ENCODE measurements at regions not wholly inside any gene's neighbourhood (a gene's known extent, or its start where the extent isn't known, plus 50 kb on each side); places are given as distances from the start of the nearest gene placed in this dataset.
A peak's percentile ranks its signal among the peaks of the same experiment; 100 is the strongest.
"Not testable (repeated sequence)": the region's sequence is repeated elsewhere in the genome, so short reads cannot be mapped to it uniquely, and the experiment has no call there.

- DNase-seq, result no peak
These were observed 200.6 kb downstream of the DUSP10 start for GRCh38 chr1:221541296-221541695.

DNA sequence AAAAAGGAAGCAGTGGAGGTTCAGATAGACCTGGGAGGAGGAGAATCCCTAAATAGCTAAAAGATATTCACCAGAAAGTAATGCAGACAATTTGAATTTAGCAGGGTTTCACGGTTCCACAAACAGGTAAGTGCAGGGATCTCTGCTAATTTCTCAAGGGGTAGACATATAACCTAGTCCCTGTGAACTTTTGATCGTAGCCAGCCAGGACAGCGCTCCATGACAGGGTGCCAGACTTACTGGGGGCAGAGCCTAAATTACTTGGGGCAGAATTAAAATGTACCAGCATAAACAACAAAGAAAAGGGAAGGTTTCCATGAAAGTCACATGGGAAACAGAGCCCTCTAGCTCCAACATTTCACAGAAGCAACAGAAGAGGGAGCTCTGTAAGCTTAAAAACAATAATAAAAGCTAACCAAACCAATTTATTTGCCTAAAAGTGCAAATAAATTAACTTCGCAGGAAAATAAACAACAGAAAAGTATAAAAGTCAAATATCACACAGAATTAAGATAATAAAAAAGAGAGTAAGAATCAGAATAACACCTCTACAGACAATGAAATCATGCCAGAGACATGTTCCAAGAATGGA, 198.3 kb downstream of the DUSP10 start:
- no peak for DNase-seq

- no peak for DNase-seq
These were observed 192.9 kb downstream of the DUSP10 start for GRCh38 chr1:221548942-221549341.

DNA sequence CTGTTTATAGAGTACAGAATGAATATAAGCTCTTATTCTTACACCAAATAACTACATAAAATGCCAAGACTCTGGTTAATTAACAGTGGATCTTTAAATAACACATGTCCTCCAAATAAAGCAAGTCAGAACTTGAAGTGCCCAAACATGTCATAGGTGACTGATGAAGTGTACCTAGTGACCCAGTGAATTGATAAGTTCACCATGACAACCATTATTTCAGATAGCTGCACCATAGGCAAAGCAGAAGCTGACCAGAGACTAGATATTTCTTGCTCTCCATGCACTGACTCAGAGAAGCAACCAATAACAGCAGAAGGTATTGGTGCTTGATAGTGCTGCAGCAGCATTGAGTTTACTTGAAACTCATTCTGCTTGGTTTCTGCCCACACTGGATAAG, 192.1 kb downstream of the DUSP10 start:
- DNase-seq, result no peak

DNA sequence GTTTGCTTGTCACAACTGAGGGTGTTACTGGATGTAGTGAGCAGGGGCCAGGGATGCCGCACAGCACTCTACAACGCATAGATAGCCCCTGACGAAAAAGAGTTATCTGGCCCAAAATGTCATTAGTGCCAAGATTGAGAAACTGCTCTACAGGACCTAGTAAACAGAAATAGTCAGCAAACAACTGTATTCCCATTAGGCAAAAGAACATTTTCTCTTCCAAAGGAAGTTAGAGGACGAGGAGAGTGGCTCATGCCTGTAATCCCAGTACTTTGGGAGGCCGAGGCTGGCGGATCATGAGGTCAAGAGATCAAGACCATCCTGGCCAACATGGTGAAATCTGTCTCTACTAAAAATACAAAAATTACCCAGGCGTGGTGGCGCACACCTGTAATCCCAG, 189.1 kb downstream of the DUSP10 start:
- DNase-seq, result not testable (repeated sequence)

GRCh38 chr1:221555689-221556433, 186.0 kb downstream of the DUSP10 start:
- peak; percentile 29 for DNase-seq

DNA sequence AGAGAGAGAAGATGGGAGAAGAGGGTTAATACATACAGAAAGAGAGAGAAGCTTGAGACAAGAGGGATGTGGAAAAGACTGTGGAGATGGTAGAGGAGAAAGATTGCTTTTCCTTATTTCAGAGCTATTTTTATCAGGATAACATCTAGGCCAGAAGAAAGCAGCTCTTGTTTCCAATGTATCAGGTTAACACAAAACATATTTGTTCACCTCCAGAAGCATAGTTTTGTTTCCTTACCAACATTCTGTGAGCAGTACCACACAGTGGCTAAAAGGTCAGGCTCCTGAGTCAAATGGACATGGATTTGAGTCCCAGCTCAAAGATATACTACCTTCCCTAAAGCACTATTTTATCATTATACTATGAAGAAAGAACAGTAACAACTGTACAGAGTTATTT, 185.5 kb downstream of the DUSP10 start:
- DNase-seq, result no peak

- no peak for DNase-seq
These were observed 184.9 kb downstream of the DUSP10 start for GRCh38 chr1:221557013-221557412.

DNA sequence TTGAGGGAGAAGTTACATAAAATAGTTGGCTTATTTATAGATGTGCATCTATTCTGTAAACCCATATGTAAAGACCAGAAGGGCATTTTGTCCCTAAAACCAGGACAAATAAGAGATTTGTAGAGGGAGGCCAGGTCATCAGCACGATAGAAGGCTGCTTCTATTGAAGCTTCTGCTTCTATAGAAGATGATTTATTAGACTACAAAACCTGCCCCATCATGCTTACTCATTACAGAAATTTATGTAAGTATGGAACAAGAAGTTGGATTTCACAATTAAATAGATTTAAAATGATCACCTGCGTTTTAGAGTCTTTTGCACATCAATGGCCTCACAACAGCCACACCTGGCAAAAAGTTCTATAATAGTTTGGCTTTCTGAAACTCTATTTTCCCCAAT, 183.5 kb downstream of the DUSP10 start:
- DNase-seq, result no peak

- no peak for DNase-seq
These were observed 182.0 kb downstream of the DUSP10 start for GRCh38 chr1:221559911-221560310.

- no peak for DNase-seq
These were observed 179.1 kb downstream of the DUSP10 start for GRCh38 chr1:221562542-221563475.

GRCh38 chr1:221563476-221563921, 178.4 kb downstream of the DUSP10 start:
- DNase-seq, result no peak

- no peak for DNase-seq
These were observed 177.0 kb downstream of the DUSP10 start for GRCh38 chr1:221564891-221565290.

- no peak for DNase-seq
These were observed 176.2 kb downstream of the DUSP10 start for GRCh38 chr1:221565711-221566110.

- DNase-seq, result no peak
These were observed 173.9 kb downstream of the DUSP10 start for GRCh38 chr1:221567859-221568507.

DNA sequence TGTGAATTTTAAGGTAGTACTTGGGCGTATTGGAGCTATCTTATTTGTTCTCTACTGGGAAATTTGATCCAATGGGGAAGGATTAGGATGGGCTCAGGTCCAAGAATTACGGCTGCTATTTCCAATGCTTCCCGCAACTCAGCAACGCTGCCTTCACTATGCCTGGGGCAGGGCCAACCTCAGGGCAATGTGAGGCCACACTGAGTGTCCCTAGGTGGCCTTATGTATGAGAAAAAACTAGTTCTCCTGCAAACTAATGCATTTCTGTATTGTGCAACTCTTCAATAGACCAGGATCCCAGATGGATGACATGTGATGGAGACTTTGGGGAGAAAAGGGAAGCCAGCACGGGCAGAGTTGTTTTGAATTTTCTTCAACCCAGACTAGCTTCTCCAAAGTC, 168.1 kb downstream of the DUSP10 start:
- no peak for DNase-seq

DNA sequence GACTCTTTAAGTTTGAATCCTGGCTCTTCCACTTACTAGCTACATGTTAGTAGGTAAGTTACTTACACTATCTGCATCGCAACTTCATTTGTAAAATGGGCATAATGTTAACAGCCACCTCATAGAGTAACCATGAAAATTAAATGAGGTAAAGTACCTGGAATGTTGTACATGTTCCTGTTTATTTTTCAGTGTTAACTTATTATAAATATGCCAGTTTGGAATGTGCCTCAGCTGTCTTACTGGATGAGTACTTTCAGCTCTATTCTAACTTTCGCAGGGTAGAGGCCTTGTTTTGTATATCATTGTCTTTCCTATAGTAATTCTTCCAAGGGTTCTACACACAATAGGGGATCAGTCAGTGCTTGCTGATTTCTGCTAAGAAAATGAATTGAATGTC, 167.4 kb downstream of the DUSP10 start:
- DNase-seq, result no peak

DNA sequence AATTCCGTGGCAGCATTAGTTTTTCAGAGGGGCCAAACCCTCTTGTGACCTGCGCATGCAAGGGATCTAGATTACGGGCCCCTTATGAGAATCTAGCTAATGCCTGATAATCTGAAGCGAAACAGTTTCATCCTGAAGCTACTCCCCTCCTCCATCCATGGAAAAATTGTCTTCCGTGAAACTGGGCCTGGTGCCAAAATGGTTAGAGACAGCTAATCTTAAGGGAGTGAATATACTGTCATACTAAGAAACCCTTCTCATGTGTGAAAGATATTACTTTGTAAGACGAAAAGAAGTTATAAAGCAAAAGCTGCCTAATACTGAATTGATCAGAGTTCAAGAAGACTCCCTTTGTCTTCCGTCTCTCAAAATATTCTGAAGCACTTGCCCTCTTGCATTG, 166.3 kb downstream of the DUSP10 start:
- no peak for DNase-seq

DNA sequence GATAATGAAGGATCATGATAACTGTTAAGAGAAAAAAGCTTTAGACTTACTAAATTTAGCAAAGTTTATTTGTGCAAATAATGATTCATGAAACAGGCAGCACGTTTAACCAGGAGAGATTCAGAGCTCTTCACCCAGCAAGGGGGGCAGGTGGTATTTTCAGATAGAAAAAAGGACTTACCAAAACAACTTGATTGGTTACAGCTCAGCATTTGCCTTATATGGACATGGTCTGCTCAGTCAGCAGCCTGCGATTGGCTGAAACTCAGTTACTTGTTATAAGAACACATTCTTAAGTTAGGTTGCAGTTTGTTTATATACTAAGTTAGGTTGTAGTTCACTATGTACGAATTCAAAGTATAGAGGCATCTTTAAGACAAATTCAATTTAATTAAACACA, 165.6 kb downstream of the DUSP10 start:
- no peak for DNase-seq

DNA sequence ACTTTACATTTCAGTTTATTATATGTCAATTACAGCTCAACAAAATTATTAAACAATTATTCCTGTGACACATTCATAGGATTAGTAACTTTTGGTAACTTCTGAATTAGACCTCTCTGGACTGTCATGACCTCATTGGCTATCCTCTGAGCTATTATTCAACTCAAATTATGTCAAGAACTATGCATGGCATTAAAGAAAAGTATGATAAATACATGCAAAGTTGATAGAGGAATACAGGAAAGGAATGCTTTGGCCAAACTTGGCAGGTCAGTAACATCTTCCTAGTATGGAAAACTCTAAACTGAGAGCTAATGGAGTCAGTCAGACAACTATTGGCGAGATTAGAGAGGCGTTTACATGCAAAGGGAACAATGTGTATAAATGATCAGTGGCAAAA, 158.4 kb downstream of the DUSP10 start:
- DNase-seq, result no peak

- DNase-seq, result not testable (repeated sequence)
These were observed 154.9 kb downstream of the DUSP10 start for GRCh38 chr1:221587013-221587412.

DNA sequence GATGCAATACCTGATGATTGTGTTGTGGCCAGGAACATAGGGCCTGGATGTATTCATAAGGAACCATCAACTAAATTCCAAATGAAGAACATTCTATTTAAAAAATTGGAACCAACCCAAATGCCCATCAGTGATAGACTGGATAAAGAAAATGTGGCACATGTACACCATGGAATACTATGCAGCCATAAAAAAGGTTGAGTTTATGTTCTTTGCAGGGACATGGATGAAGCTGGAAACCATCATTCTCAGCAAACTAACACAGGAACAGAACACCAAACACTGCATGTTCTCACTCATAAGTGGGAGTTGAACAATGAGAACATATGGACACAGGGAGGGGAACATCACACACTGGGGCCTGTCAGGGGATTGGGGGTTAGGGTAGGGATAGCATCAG, 150.6 kb downstream of the DUSP10 start:
- DNase-seq, result not testable (repeated sequence)

GRCh38 chr1:221594576-221594975, 147.3 kb downstream of the DUSP10 start:
- DNase-seq, result no peak

Data from DMS79 (cell line).